ENCODE measurements at regions not wholly inside any gene's neighbourhood (a gene's known extent, or its start where the extent isn't known, plus 50 kb on each side); places are given as distances from the start of the nearest gene placed in this dataset.

DNA sequence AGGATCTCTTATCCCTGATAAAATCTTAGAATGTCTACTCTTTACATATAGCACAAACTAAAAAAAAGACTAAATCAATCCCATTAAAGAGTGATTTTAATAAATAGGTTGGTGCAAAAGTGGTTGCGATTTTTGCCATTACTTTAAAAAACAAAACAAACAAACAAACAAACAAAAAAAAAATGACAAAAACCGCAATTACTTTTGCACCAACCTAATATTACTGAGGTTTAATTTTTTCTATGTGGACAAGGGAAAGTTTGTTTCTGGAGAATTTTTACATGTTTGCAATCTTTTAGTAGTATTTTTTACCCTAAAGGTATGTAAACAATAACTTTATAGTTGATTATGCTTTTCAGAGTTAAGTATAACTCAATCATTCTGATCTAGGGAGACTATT, 119.7 kb upstream of the ADAMTS5 start:
- Histone ChIP-seq H3K4me3 (ENCODE audit: low read depth, low read length) (no peak overlapping the region), H2AFZ (ENCODE audit: insufficient read depth, low read length, poor library complexity) (no peak overlapping the region), H3K9ac (ENCODE audit: low read length) (no peak overlapping the region), H3K79me2 (ENCODE audit: control insufficient read depth, insufficient read depth, low read length, poor library complexity) (no peaks in the 10 kb centered on the region), H3K4ac (ENCODE audit: low read depth, low read length) (no peak overlapping the region), H3K4me1 (ENCODE audit: control insufficient read depth in 1 of 2, insufficient read depth in 2 of 2, low read length in 2 of 2) (no peaks in the 10 kb centered on the region), H4K91ac (ENCODE audit: low read depth, low read length) (no peak overlapping the region), H2BK5ac (ENCODE audit: low read depth, low read length, poor library complexity) (no peak overlapping the region), H3K36me3 (ENCODE audit: control insufficient read depth in 1 of 2, insufficient read depth in 2 of 2, low read length in 2 of 2) (no peaks in the 10 kb centered on the region), H3K4me2 (ENCODE audit: low read length) (no peak overlapping the region), H3K79me1 (ENCODE audit: low read length) (no peaks in the 10 kb centered on the region), H4K8ac (ENCODE audit: low read depth, low read length) (no peak overlapping the region), H3K14ac (ENCODE audit: low read length) (no peak overlapping the region), H3K27me3 (ENCODE audit: insufficient read depth, low read length) (no peaks in the 10 kb centered on the region), H3K23ac (ENCODE audit: low read length) (no peak overlapping the region), H3K27ac (ENCODE audit: low read depth, low read length) (no peak overlapping the region), H2AK5ac (ENCODE audit: low read length) (no peak overlapping the region), H3K18ac (ENCODE audit: low read length) (no peak overlapping the region), H2BK120ac (ENCODE audit: insufficient read depth, low read length, poor library complexity) (no peak overlapping the region), H4K12ac (ENCODE audit: low read depth, low read length) (no peak overlapping the region), H2BK12ac (ENCODE audit: low read length) (no peak overlapping the region), H3K9me3 (ENCODE audit: insufficient read depth, low read depth, low read length) (no peaks in the 10 kb centered on the region)
- no CpG with 5 or more reads among the region's 2 CpGs for WGBS (ENCODE audit: extremely low coverage, insufficient coverage, insufficient read length)
- DNase-seq, result no peak

DNA sequence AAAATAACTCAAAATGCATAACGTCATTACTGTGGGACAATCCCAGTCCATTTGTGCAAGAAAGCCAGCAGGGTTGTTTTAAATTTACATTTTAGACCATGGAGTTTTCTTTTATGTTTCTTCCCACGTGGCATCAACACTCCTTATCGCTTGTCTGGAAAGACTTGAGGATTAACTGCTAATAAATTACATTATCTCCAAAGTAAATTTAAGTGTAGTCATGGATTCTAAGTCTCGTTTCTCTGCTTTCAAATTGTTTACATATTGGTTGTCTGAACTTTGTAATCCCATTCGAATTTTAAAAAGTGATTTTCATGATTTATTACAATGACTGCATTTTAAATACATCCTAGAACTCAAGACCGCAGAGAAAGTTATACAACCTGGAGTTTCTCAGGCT, 119.3 kb upstream of the ADAMTS5 start:
- H3K9ac ChIP-seq (ENCODE audit: low read length), result no peak overlapping the region
- H3K18ac ChIP-seq (ENCODE audit: low read length), result no peak overlapping the region
- H3K4me1 ChIP-seq (ENCODE audit: control insufficient read depth in 1 of 2, insufficient read depth in 2 of 2, low read length in 2 of 2), result no peaks in the 10 kb centered on the region
- H4K91ac ChIP-seq (ENCODE audit: low read depth, low read length), result no peak overlapping the region
- no CpG with 5 or more reads among the region's 6 CpGs for WGBS (ENCODE audit: extremely low coverage, insufficient coverage, insufficient read length)
- no peak overlapping the region for H3K23ac ChIP-seq (ENCODE audit: low read length)
- H2BK12ac ChIP-seq (ENCODE audit: low read length), result no peak overlapping the region
- H3K27me3 ChIP-seq (ENCODE audit: insufficient read depth, low read length), result no peaks in the 10 kb centered on the region
- no peak for DNase-seq
- no peak overlapping the region for H3K4me2 ChIP-seq (ENCODE audit: low read length)
- H3K9me3 ChIP-seq (ENCODE audit: insufficient read depth, low read depth, low read length), result no peaks in the 10 kb centered on the region
- H2AFZ ChIP-seq (ENCODE audit: insufficient read depth, low read length, poor library complexity), result no peak overlapping the region
- no peaks in the 10 kb centered on the region for H3K79me1 ChIP-seq (ENCODE audit: low read length)
- H3K4ac ChIP-seq (ENCODE audit: low read depth, low read length), result no peak overlapping the region
- no peak overlapping the region for H3K4me3 ChIP-seq (ENCODE audit: low read depth, low read length)
- no peak overlapping the region for H3K27ac ChIP-seq (ENCODE audit: low read depth, low read length)
- no peaks in the 10 kb centered on the region for H3K36me3 ChIP-seq (ENCODE audit: control insufficient read depth in 1 of 2, insufficient read depth in 2 of 2, low read length in 2 of 2)
- H3K79me2 ChIP-seq (ENCODE audit: control insufficient read depth, insufficient read depth, low read length, poor library complexity), result no peaks in the 10 kb centered on the region
- H2AK5ac ChIP-seq (ENCODE audit: low read length), result no peak overlapping the region
- no peak overlapping the region for H2BK5ac ChIP-seq (ENCODE audit: low read depth, low read length, poor library complexity)
- H2BK120ac ChIP-seq (ENCODE audit: insufficient read depth, low read length, poor library complexity), result no peak overlapping the region
- H4K8ac ChIP-seq (ENCODE audit: low read depth, low read length), result no peak overlapping the region
- H3K14ac ChIP-seq (ENCODE audit: low read length), result no peak overlapping the region
- H4K12ac ChIP-seq (ENCODE audit: low read depth, low read length), result no peak overlapping the region

GRCh38 chr21:27085387-27085786, 118.5 kb upstream of the ADAMTS5 start:
- no peak overlapping the region for H3K4me2 ChIP-seq (ENCODE audit: low read length)
- H3K27me3 ChIP-seq (ENCODE audit: insufficient read depth, low read length), result no peaks in the 10 kb centered on the region
- H3K4me1 ChIP-seq (ENCODE audit: control insufficient read depth in 1 of 2, insufficient read depth in 2 of 2, low read length in 2 of 2), result no peaks in the 10 kb centered on the region
- no peak overlapping the region for H2BK5ac ChIP-seq (ENCODE audit: low read depth, low read length, poor library complexity)
- no peak overlapping the region for H4K12ac ChIP-seq (ENCODE audit: low read depth, low read length)
- H4K8ac ChIP-seq (ENCODE audit: low read depth, low read length), result no peak overlapping the region
- no peak overlapping the region for H2AFZ ChIP-seq (ENCODE audit: insufficient read depth, low read length, poor library complexity)
- no peaks in the 10 kb centered on the region for H3K9me3 ChIP-seq (ENCODE audit: insufficient read depth, low read depth, low read length)
- H2AK5ac ChIP-seq (ENCODE audit: low read length), result no peak overlapping the region
- H3K4me3 ChIP-seq (ENCODE audit: low read depth, low read length), result no peak overlapping the region
- H3K18ac ChIP-seq (ENCODE audit: low read length), result no peak overlapping the region
- no peak overlapping the region for H3K9ac ChIP-seq (ENCODE audit: low read length)
- no peak overlapping the region for H2BK120ac ChIP-seq (ENCODE audit: insufficient read depth, low read length, poor library complexity)
- no peak overlapping the region for H2BK12ac ChIP-seq (ENCODE audit: low read length)
- H4K91ac ChIP-seq (ENCODE audit: low read depth, low read length), result no peak overlapping the region
- no peak overlapping the region for H3K27ac ChIP-seq (ENCODE audit: low read depth, low read length)
- no peaks in the 10 kb centered on the region for H3K36me3 ChIP-seq (ENCODE audit: control insufficient read depth in 1 of 2, insufficient read depth in 2 of 2, low read length in 2 of 2)
- H3K4ac ChIP-seq (ENCODE audit: low read depth, low read length), result no peak overlapping the region
- no peaks in the 10 kb centered on the region for H3K79me2 ChIP-seq (ENCODE audit: control insufficient read depth, insufficient read depth, low read length, poor library complexity)
- H3K79me1 ChIP-seq (ENCODE audit: low read length), result no peaks in the 10 kb centered on the region
- no CpG with 5 or more reads among the region's 1 CpG for WGBS (ENCODE audit: extremely low coverage, insufficient coverage, insufficient read length)
- H3K23ac ChIP-seq (ENCODE audit: low read length), result no peak overlapping the region
- no peak for DNase-seq
- no peak overlapping the region for H3K14ac ChIP-seq (ENCODE audit: low read length)

DNA sequence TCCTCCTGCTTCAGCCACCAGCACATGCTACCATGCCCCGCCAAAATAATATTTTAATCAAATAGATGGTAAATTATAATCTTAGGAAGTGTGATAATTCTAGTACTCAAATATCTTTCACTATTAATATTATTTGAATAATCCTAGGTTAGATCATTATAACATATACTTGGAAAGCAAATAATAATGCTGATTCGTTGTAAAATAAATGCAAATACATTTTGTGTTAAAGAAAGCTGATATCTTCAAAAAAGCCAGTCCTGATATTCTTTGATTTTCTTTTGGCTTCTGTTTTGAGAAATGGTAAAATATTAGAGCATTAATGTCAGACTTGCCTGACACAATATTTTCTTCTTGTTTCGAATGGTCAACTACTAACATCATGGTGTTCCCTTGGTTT, 116.3 kb upstream of the ADAMTS5 start:
- H3K9ac ChIP-seq (ENCODE audit: low read length), result no peak overlapping the region
- no peaks in the 10 kb centered on the region for H3K4me1 ChIP-seq (ENCODE audit: control insufficient read depth in 1 of 2, insufficient read depth in 2 of 2, low read length in 2 of 2)
- H3K14ac ChIP-seq (ENCODE audit: low read length), result no peak overlapping the region
- H3K4ac ChIP-seq (ENCODE audit: low read depth, low read length), result no peak overlapping the region
- H3K23ac ChIP-seq (ENCODE audit: low read length), result no peak overlapping the region
- H4K91ac ChIP-seq (ENCODE audit: low read depth, low read length), result no peak overlapping the region
- DNase-seq, result no peak
- no peak overlapping the region for H3K4me3 ChIP-seq (ENCODE audit: low read depth, low read length)
- H2AFZ ChIP-seq (ENCODE audit: insufficient read depth, low read length, poor library complexity), result no peak overlapping the region
- H3K18ac ChIP-seq (ENCODE audit: low read length), result no peak overlapping the region
- no peak overlapping the region for H2BK12ac ChIP-seq (ENCODE audit: low read length)
- no peak overlapping the region for H3K27ac ChIP-seq (ENCODE audit: low read depth, low read length)
- no peaks in the 10 kb centered on the region for H3K27me3 ChIP-seq (ENCODE audit: insufficient read depth, low read length)
- WGBS (ENCODE audit: extremely low coverage, insufficient coverage, insufficient read length), result no CpG with 5 or more reads among the region's 3 CpGs
- no peak overlapping the region for H2BK5ac ChIP-seq (ENCODE audit: low read depth, low read length, poor library complexity)
- no peaks in the 10 kb centered on the region for H3K36me3 ChIP-seq (ENCODE audit: control insufficient read depth in 1 of 2, insufficient read depth in 2 of 2, low read length in 2 of 2)
- H2AK5ac ChIP-seq (ENCODE audit: low read length), result no peak overlapping the region
- H3K79me2 ChIP-seq (ENCODE audit: control insufficient read depth, insufficient read depth, low read length, poor library complexity), result no peaks in the 10 kb centered on the region
- H2BK120ac ChIP-seq (ENCODE audit: insufficient read depth, low read length, poor library complexity), result no peak overlapping the region
- no peaks in the 10 kb centered on the region for H3K9me3 ChIP-seq (ENCODE audit: insufficient read depth, low read depth, low read length)
- H3K79me1 ChIP-seq (ENCODE audit: low read length), result no peaks in the 10 kb centered on the region
- H4K12ac ChIP-seq (ENCODE audit: low read depth, low read length), result no peak overlapping the region
- no peak overlapping the region for H3K4me2 ChIP-seq (ENCODE audit: low read length)
- no peak overlapping the region for H4K8ac ChIP-seq (ENCODE audit: low read depth, low read length)
